AG09319 (cell line): ENCODE measurements at regions not wholly inside any gene's neighbourhood (a gene's known extent, or its start where the extent isn't known, plus 50 kb on each side); places are given as distances from the start of the nearest gene placed in this dataset.

Experiments
- DNase-seq: peaks from one replicate; pipeline ENCODE4 v3.0.0-alpha.2; 2010; ENCODE audit warnings: low read depth; ENCODE audit errors: extremely low read depth
- TF ChIP-seq, protein P1 (sequence below): IDR thresholded peaks from 2 replicates; pipeline ENCODE4 v1.5.1; 2011; ENCODE audit warnings: low read depth, mild to moderate bottlenecking, inconsistent platforms, low read length, moderate library complexity

DNA sequence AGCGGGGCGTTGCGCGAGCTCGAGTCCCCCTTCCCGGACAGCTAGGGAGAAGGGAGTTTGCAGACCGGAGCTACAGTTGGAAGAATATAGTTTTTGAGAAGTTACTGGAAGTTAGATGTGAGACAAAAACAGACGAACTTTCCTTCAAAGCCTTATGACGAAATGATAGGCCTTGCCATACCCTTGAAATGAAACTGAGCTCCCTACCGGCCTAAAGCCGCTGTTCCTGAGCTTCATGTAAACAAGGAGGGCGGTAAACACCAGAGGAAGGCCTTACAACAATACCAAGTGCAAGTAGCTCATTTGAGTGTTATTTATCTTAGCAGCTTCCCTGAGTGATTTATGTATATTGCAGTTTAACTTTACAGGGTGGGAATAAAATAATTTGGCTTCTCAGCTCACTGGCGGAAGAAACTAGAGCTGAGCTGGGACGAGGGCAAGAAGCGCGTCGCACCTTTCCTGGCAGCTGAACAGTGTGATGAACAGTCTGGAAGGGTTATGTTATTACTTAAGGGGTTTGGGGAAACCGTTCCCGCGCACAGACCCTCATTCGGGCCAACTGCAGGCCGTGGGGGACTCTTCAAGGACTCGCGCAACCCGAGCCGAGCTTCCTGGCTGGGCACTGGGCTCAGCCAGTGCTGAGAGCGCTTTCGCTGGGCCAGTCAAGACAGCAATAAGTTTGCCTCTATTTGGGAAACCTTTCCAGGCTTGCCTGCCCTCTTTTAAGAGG lies 111.2 kb downstream of the KCNRG start:
- TF ChIP-seq, protein P1, sequence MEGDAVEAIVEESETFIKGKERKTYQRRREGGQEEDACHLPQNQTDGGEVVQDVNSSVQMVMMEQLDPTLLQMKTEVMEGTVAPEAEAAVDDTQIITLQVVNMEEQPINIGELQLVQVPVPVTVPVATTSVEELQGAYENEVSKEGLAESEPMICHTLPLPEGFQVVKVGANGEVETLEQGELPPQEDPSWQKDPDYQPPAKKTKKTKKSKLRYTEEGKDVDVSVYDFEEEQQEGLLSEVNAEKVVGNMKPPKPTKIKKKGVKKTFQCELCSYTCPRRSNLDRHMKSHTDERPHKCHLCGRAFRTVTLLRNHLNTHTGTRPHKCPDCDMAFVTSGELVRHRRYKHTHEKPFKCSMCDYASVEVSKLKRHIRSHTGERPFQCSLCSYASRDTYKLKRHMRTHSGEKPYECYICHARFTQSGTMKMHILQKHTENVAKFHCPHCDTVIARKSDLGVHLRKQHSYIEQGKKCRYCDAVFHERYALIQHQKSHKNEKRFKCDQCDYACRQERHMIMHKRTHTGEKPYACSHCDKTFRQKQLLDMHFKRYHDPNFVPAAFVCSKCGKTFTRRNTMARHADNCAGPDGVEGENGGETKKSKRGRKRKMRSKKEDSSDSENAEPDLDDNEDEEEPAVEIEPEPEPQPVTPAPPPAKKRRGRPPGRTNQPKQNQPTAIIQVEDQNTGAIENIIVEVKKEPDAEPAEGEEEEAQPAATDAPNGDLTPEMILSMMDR = no peak
- DNase-seq = no peak

GRCh38 chr13:50126993-50127725 lies 111.9 kb downstream of the KCNRG start:
- no peak for DNase-seq
- TF ChIP-seq, protein P1 = no peak

DNA sequence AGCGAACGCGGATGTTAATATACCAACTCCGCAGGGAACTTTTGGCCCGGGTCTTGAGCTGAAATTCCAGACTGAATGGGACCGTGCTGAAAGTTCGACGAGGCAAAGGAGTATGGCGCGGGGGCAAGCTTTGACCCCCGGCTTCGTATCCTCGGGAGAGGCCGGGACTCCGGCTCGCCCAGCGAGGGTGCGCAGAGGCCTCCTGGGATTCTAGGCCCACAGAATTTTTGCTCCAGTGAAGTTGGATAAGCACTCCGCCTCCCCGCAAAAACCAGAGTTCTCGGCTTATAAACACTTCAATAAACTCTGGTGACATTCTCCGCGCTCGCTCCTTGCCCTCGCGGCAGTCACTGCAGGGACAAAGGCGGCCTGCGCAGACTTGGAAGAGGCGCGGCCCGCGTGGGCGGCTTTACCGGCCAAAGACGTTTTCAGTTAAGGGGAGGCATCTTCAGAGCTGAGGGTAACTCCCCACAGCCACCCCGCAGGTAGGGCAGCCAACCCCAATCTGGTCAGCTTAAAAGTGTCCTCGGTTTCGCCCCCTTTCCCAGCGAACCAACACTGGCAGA lies 112.6 kb downstream of the KCNRG start:
- TF ChIP-seq, protein P1 = no peak
- no peak for DNase-seq

DNA sequence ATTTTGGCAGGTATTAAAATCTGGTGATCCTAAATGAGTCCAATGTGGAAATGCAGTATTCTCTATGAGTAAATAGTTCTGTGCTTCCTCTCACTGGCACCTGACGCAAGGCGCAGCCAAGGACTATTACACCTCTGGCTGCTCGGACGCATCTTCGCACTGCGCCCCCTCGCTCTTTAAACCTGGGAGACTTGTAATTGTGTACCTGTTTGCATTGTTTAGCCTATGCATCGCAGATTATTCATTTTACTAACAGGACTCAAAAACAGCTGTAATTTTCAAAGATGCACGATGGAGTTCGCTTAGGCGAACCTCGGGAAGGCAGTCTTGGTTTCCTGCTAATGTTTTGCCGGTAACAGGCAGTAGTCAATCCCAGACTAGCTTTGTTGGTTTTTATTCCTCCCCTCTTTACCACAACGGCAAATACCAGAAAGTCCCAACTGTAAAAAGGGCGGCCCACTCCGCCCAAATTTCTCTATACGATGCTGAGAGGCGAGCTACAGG lies 113.2 kb downstream of the KCNRG start:
- no peak for DNase-seq
- TF ChIP-seq, protein P1 = no peak

DNA sequence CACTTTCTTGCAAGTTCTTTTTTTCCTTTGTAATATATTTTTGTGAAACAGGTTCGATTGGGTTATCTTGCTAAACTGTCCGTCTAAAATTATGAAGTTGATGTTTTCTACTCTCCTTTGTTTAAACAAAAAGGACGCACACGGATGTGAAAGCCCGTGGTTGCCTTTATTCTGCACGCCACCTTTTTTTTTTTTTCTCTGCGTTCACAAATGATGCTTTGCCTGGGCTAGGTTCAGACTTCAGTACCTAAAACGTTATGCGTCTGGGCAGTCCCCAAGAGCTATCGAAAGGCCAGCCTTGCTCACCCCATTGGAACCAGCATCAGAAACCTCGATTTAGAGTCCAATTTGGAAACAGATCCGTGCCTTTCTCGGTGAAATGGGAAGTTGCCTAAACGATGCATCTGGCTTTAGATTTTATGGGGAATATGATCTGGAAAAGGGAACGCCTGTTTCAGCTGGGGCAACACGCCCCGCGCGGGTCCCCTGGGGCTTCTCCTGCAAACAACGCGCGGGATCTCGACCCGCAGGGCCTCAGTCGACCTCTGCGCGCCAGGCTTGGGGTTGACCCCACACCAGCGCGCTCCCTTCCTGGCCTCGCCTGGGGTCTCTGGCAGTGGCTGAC lies 113.9 kb downstream of the KCNRG start:
- TF ChIP-seq, protein P1 = no peak
- DNase-seq = no peak

GRCh38 chr13:50129706-50130122 lies 114.5 kb downstream of the KCNRG start:
- TF ChIP-seq, protein P1 = no peak
- DNase-seq = no peak
